ENCODE measurements at regions not wholly inside any gene's neighbourhood (a gene's known extent, or its start where the extent isn't known, plus 50 kb on each side); places are given as distances from the start of the nearest gene placed in this dataset.

- Histone ChIP-seq H3K27me3 (ENCODE audit: control insufficient read depth, insufficient read depth) (no peaks in the 10 kb centered on the region), H3K4me1 (ENCODE audit: control insufficient read depth, insufficient read depth, low read length) (peaks cover 12% of the 10 kb centered on the region), H3K27ac (ENCODE audit: low read length) (no peak overlapping the region), H3K9me3 (ENCODE audit: control insufficient read depth, low read length) (no peaks in the 10 kb centered on the region), H3K4me3 (ENCODE audit: low read length) (no peak overlapping the region)
- ATAC-seq = no peak
- WGBS = 65% methylated on average over 6 of the region's 6 CpGs
- intact Hi-C loops (cut with DNase I) = no loop called here
- no peak for DNase-seq
Observed at GRCh38 chr5:148913493-148913892, 87.1 kb downstream of the ADRB2 start.

- 60% methylated on average over 2 of the region's 2 CpGs for WGBS
- no peak overlapping the region for H3K27ac ChIP-seq (ENCODE audit: low read length)
Observed at GRCh38 chr5:148913985-148914431, 87.6 kb downstream of the ADRB2 start.

GRCh38 chr5:148915224-148915817 lies 88.9 kb downstream of the ADRB2 start:
- Histone ChIP-seq H3K27me3 (ENCODE audit: control insufficient read depth, insufficient read depth) (no peaks in the 10 kb centered on the region), H3K27ac (ENCODE audit: low read length) (no peak overlapping the region), H3K4me3 (ENCODE audit: low read length) (no peak overlapping the region), H3K4me1 (ENCODE audit: control insufficient read depth, insufficient read depth, low read length) (peaks cover 8% of the 10 kb centered on the region), H3K9me3 (ENCODE audit: control insufficient read depth, low read length) (no peaks in the 10 kb centered on the region)
- intact Hi-C loops (cut with DNase I) = no loop called here
- WGBS = 59% methylated on average over 7 of the region's 7 CpGs
- DNase-seq (no peak), ATAC-seq (no peak)

More at GRCh38 chr5:148913985-148914431, 87.6 kb downstream of the ADRB2 start:
- H3K4me1 ChIP-seq (ENCODE audit: control insufficient read depth, insufficient read depth, low read length) = peaks cover 12% of the 10 kb centered on the region
- no peak overlapping the region for H3K4me3 ChIP-seq (ENCODE audit: low read length)
- intact Hi-C loops (cut with DNase I) = no loop called here
- no peaks in the 10 kb centered on the region for H3K9me3 ChIP-seq (ENCODE audit: control insufficient read depth, low read length)
- no peak for ATAC-seq
- no peaks in the 10 kb centered on the region for H3K27me3 ChIP-seq (ENCODE audit: control insufficient read depth, insufficient read depth)
- DNase-seq = no peak

GRCh38 chr5:148920646-148921288 lies 94.4 kb downstream of the ADRB2 start:
- Histone ChIP-seq H3K27ac (ENCODE audit: low read length) (no peak overlapping the region), H3K27me3 (ENCODE audit: control insufficient read depth, insufficient read depth) (no peaks in the 10 kb centered on the region), H3K9me3 (ENCODE audit: control insufficient read depth, low read length) (no peaks in the 10 kb centered on the region), H3K4me1 (ENCODE audit: control insufficient read depth, insufficient read depth, low read length) (no peaks in the 10 kb centered on the region), H3K4me3 (ENCODE audit: low read length) (no peak overlapping the region)
- WGBS = 70% methylated on average over 2 of the region's 2 CpGs
- ATAC-seq (no peak), DNase-seq (no peak)
- intact Hi-C loops (cut with DNase I) = no loop called here

- Histone ChIP-seq H3K9me3 (ENCODE audit: control insufficient read depth, low read length) (no peaks in the 10 kb centered on the region), H3K27ac (ENCODE audit: low read length) (no peak overlapping the region), H3K27me3 (ENCODE audit: control insufficient read depth, insufficient read depth) (no peaks in the 10 kb centered on the region), H3K4me3 (ENCODE audit: low read length) (no peak overlapping the region), H3K4me1 (ENCODE audit: control insufficient read depth, insufficient read depth, low read length) (no peaks in the 10 kb centered on the region)
- intact Hi-C loops (cut with DNase I) = no loop called here
- WGBS = 55% methylated on average over 1 of the region's 1 CpG
- ATAC-seq (no peak), DNase-seq (no peak)
Observed at GRCh38 chr5:148921350-148921749, 94.9 kb downstream of the ADRB2 start.

- no peaks in the 10 kb centered on the region for H3K9me3 ChIP-seq (ENCODE audit: control insufficient read depth, low read length)
- H3K27ac ChIP-seq (ENCODE audit: low read length) = no peak overlapping the region
- intact Hi-C loops (cut with DNase I) = no loop called here
- H3K27me3 ChIP-seq (ENCODE audit: control insufficient read depth, insufficient read depth) = no peaks in the 10 kb centered on the region
- H3K4me3 ChIP-seq (ENCODE audit: low read length) = no peak overlapping the region
- no peaks in the 10 kb centered on the region for H3K4me1 ChIP-seq (ENCODE audit: control insufficient read depth, insufficient read depth, low read length)
- ATAC-seq = no peak
- 37% methylated on average over 1 of the region's 1 CpG for WGBS
- no peak for DNase-seq
Observed at GRCh38 chr5:148922606-148923005, 96.2 kb downstream of the ADRB2 start.

- H3K9me3 ChIP-seq (ENCODE audit: control insufficient read depth, low read length) = no peaks in the 10 kb centered on the region
- no peaks in the 10 kb centered on the region for H3K27me3 ChIP-seq (ENCODE audit: control insufficient read depth, insufficient read depth)
- H3K27ac ChIP-seq (ENCODE audit: low read length) = no peak overlapping the region
- DNase-seq = no peak
- intact Hi-C loops (cut with DNase I) = no loop called here
- H3K4me1 ChIP-seq (ENCODE audit: control insufficient read depth, insufficient read depth, low read length) = no peaks in the 10 kb centered on the region
- 93% methylated on average over 1 of the region's 1 CpG for WGBS
- H3K4me3 ChIP-seq (ENCODE audit: low read length) = no peak overlapping the region
- ATAC-seq = no peak
Observed at GRCh38 chr5:148923023-148923422, 96.6 kb downstream of the ADRB2 start.

- DNase-seq (peak; percentile 37 to 64 (median 60)), ATAC-seq (peak; percentile 48 to 80)
- H3K4me3 ChIP-seq (ENCODE audit: low read length) = no peak overlapping the region
- H3K4me1 ChIP-seq (ENCODE audit: control insufficient read depth, insufficient read depth, low read length) = no peaks in the 10 kb centered on the region
- H3K9me3 ChIP-seq (ENCODE audit: control insufficient read depth, low read length) = no peaks in the 10 kb centered on the region
- no peak overlapping the region for H3K27ac ChIP-seq (ENCODE audit: low read length)
- no peaks in the 10 kb centered on the region for H3K27me3 ChIP-seq (ENCODE audit: control insufficient read depth, insufficient read depth)
- 64% methylated on average over 5 of the region's 5 CpGs for WGBS
- intact Hi-C loops (cut with DNase I) = no loop called here
Observed at GRCh38 chr5:148924817-148925216, 98.4 kb downstream of the ADRB2 start.

- intact Hi-C loops (cut with DNase I) = no loop called here
- H3K4me1 ChIP-seq (ENCODE audit: control insufficient read depth, insufficient read depth, low read length) = no peaks in the 10 kb centered on the region
- ATAC-seq (no peak), DNase-seq (no peak)
- no peaks in the 10 kb centered on the region for H3K27me3 ChIP-seq (ENCODE audit: control insufficient read depth, insufficient read depth)
- 96% methylated on average over 5 of the region's 5 CpGs for WGBS
- no peaks in the 10 kb centered on the region for H3K9me3 ChIP-seq (ENCODE audit: control insufficient read depth, low read length)
- H3K27ac ChIP-seq (ENCODE audit: low read length) = no peak overlapping the region
- no peak overlapping the region for H3K4me3 ChIP-seq (ENCODE audit: low read length)
Observed at GRCh38 chr5:148926207-148926606, 99.8 kb downstream of the ADRB2 start.

GRCh38 chr5:148927307-148927946 lies 101.0 kb downstream of the ADRB2 start:
- intact Hi-C loops (cut with DNase I) = no loop called here
- ATAC-seq = no peak
- WGBS = 90% methylated on average over 3 of the region's 3 CpGs
- DNase-seq = no peak
- H3K4me1 ChIP-seq (ENCODE audit: control insufficient read depth, insufficient read depth, low read length) = no peaks in the 10 kb centered on the region
- H3K27me3 ChIP-seq (ENCODE audit: control insufficient read depth, insufficient read depth) = no peaks in the 10 kb centered on the region
- H3K9me3 ChIP-seq (ENCODE audit: control insufficient read depth, low read length) = no peaks in the 10 kb centered on the region
- no peak overlapping the region for H3K4me3 ChIP-seq (ENCODE audit: low read length)
- no peak overlapping the region for H3K27ac ChIP-seq (ENCODE audit: low read length)

- H3K9me3 ChIP-seq (ENCODE audit: control insufficient read depth, low read length) = no peaks in the 10 kb centered on the region
- DNase-seq (no peak), ATAC-seq (no peak)
- intact Hi-C loops (cut with DNase I) = no loop called here
- H3K4me3 ChIP-seq (ENCODE audit: low read length) = no peak overlapping the region
- no peaks in the 10 kb centered on the region for H3K27me3 ChIP-seq (ENCODE audit: control insufficient read depth, insufficient read depth)
- no peaks in the 10 kb centered on the region for H3K4me1 ChIP-seq (ENCODE audit: control insufficient read depth, insufficient read depth, low read length)
- no peak overlapping the region for H3K27ac ChIP-seq (ENCODE audit: low read length)
Observed at GRCh38 chr5:148928141-148928540, 101.7 kb downstream of the ADRB2 start.
